Limb (tissue), 2 donors: ENCODE measurements at regions not wholly inside any gene's neighbourhood (a gene's known extent, or its start where the extent isn't known, plus 50 kb on each side); places are given as distances from the start of the nearest gene placed in this dataset.

Experiments
- DNase-seq, 2 donors: peaks; one replicate each; pipeline ENCODE4 v3.0.0-alpha.2; 2016; ENCODE audit errors: extremely low spot score in 2 of 2

DNA sequence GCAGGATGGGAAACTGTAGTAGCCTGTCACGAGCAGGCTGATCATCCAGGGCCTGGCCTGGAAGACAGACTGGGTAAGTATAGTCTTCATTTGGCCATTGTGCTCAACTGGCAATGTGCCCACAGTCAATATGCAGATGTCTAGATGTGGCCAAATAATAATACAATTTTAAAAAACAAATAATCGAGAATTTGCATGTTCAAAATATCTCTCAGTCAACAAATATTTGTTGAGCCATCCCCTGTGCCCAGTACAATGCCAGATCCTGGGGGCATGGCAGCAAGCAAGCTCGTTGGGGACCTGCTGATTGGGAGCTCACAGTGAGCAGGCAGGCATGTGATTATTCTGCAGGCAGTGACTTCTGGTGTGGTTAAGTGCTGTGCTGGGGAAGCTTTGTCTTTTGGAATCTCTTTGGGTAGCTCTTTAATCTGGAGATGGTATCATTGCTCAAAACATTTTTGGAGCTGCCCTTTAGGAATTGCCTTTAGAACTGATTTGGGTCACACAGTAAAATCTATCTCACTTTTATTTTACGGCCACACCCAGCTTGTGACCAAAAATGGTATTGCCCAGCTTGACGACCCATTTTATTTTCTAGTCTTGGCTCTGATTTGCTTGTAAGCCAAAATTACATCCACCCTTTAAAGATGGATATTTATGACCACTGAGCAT lies 92.2 kb downstream of the PLCE1 start:
- no peak for DNase-seq

GRCh38 chr10:94088926-94089381 lies 95.2 kb downstream of the PLCE1 start:
- no peak for DNase-seq

DNA sequence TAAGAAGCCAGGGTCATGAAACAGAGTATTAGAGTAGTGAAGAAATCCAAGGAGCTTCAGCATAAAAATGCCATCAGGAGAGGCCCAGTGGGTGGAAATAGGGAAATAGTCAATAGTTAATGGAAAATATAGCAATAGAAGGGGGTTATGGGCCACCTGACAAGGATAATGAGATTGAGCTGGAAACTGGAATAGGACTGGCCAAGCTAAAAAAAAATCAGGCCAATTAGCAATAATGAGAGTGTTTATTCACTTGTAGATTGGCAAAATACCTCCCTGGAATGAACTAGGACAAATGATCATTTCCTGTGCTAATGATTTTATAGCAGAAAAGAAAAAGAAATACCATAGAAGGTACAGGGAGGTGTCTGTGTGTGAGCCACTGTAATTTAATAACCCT lies 97.9 kb downstream of the PLCE1 start:
- no peak for DNase-seq

- no peak for DNase-seq
Observed at GRCh38 chr10:94092848-94093247, 99.1 kb downstream of the PLCE1 start.

- DNase-seq: no peak
Observed at GRCh38 chr10:94093286-94093905, 99.7 kb downstream of the PLCE1 start.

DNA sequence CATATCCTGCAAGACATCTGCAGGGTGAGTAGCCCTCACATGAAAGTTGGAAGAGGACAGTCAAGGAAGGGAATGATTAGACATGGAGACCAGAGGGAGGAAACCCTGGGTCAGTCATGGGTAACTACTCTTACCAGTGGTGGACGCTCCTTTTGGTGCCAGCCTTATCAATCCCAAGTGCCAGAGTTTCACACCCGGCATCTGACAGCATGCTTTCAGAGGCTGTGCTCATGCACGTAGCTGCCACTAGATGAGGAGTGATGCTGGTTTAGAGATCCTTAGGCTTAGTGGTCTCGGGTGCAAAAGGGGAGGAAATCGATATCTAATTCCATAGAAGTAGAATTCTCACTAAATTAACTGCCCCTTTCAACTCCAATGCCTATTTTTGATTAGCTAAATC lies 100.8 kb downstream of the PLCE1 start:
- no peak for DNase-seq

- no peak for DNase-seq
Observed at GRCh38 chr10:94097656-94098055, 103.9 kb downstream of the PLCE1 start.

GRCh38 chr10:94098896-94099295 lies 105.2 kb downstream of the PLCE1 start:
- DNase-seq: no peak

- DNase-seq: no peak
Observed at GRCh38 chr10:94101894-94102293, 108.2 kb downstream of the PLCE1 start.

DNA sequence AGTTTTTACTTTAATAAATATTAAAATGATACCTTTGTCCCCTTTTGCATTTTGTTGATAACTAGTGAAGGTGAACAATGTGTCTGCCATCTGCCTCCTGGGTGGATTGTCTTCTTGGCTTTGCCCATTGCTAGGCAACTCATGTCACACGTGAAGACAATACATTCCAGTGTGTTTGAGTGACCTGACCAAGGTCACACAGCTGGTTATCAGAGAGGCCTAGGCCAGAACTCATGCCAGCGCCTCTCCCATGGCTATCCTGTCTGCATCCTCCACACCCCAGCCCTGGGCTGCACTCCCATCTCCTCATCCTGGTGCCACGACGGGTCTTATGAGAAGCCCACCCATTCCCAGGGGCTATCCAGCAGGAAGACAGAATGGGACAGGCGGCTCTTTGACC lies 108.7 kb downstream of the PLCE1 start:
- DNase-seq: no peak

GRCh38 chr10:94103192-94103591 lies 109.5 kb downstream of the PLCE1 start:
- no peak for DNase-seq

- DNase-seq: peak in 1 of 2 donors; percentile 83
Observed at GRCh38 chr10:94103801-94104221, 110.1 kb downstream of the PLCE1 start.

GRCh38 chr10:94104316-94105000 lies 110.7 kb downstream of the PLCE1 start:
- peak in 1 of 2 donors; percentile 42 for DNase-seq

DNA sequence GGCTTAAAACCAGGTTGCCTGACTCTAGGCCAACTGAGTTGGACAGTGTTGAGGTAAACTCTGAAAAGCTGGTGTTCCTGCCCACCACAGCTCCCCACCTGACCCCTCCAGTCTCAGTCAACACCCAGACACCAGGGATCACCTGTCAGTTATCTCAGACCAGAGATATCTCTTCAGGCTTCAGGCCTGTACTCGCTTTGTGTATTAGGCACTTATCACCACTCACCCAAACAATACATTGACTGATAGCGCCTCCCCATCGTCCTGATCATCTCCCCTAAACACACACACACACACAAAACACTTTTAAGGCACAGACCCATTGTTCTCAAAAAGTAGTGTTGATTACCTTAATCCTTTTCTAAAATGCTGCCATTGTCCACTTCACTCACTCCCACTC lies 111.5 kb downstream of the PLCE1 start:
- DNase-seq: no peak

- no peak for DNase-seq
Observed at GRCh38 chr10:94107191-94107590, 113.5 kb downstream of the PLCE1 start.

DNA sequence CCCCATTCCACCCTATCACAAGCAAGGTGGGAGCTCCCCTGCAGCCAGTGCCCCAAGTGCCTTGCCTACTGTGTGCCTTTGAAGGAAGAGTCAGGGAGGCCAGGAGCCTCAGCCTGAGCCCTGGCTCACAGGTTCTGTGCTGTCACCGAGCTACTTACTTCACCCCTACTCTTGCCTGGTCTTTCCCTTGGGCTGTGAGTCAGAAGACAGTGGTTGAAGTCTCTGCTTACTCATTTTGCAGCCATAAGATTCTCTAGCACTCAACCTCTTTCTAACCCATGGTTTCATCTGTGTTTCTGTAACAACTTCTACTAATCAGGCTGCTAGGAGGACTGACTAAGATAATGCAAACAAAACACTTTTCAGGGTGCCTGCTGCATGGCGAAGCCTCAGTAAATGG lies 114.5 kb downstream of the PLCE1 start:
- DNase-seq: no peak

GRCh38 chr10:94111367-94111766 lies 117.6 kb downstream of the PLCE1 start:
- DNase-seq: no peak

DNA sequence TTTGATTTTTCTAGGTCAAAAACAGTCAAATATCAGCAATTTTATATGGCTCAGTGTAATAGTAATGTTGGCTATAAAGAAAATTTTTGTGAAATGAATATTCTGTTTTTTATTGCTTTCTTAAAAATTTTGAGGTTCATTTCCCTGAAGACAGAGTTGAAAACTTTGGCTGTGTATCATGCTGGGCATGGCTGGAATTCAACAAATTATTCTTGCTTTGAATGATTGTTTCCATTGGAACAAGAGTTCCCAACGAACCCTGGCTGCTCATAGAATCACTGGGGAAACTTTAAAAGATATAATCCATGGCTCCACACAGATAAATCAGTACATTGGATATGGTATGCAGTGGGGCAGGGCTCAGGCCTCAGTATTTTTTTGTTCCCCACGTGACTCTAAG lies 118.6 kb downstream of the PLCE1 start:
- no peak for DNase-seq

DNA sequence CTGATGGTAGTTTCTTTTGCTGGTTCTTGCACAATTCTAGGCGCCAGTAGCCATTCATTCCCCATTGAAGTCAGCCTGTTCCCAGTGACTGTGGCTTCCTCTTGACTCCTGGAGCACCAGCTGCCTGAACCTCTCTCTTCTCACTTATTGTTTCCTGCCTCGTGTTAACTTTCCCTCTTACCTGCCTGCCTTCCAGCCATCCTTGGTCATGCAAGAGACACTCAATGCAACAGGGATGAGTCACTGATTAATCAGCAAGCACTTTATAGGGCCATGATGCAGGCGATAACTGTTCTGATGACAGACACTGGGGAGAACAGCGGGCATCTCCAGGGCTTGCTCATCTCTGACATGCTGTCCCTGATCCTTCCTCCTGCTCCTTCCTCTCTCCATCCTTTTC lies 122.0 kb downstream of the PLCE1 start:
- DNase-seq: no peak

DNA sequence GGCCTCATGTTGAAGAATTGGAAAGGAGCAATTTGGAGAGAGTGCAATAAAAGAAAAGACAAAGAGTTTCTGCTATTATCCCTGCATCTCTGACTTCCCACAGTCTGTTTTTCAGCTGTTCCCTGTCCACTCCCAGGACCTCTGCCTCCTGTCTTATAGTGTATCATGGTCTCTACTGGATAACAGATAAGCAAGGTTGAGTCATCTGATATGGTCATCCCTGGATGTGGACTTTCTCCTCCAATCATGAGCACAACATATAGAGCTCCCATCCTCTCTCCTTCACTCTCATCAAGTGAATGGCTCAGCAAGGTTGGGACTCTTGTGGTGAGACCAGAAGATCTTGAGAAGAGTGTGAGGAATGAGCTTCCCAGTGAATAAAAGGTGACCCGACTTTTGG lies 123.1 kb downstream of the PLCE1 start:
- DNase-seq: no peak

GRCh38 chr10:94122211-94122610 lies 128.5 kb downstream of the PLCE1 start:
- DNase-seq: no peak

GRCh38 chr10:94123258-94123995 lies 129.7 kb downstream of the PLCE1 start:
- no peak for DNase-seq
